ENCODE measurements at regions not wholly inside any gene's neighbourhood (a gene's known extent, or its start where the extent isn't known, plus 50 kb on each side); places are given as distances from the start of the nearest gene placed in this dataset.

DNA sequence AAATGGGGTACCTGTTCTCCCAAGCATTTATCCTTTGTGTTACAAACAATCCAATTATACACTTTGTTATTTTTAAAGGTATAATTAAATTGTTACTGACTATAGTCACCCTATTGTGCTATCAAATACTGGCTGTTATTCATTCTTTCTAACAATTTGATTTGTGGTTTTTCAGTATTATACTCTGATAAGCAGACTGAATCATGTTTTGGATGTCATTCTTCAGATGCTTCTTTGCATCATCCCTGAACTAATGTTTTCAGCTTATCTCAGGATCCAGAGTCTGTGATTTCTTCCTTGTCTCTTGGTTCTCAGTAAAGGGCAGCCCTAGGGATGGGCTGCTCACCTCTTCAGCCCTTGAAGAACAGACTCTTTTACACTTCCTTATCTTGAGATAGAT, 177.8 kb upstream of the SGCD start:
- H3K4me3 ChIP-seq (ENCODE audit: low read length in 3 of 3), result no peak overlapping the region
- TF ChIP-seq, protein P1, sequence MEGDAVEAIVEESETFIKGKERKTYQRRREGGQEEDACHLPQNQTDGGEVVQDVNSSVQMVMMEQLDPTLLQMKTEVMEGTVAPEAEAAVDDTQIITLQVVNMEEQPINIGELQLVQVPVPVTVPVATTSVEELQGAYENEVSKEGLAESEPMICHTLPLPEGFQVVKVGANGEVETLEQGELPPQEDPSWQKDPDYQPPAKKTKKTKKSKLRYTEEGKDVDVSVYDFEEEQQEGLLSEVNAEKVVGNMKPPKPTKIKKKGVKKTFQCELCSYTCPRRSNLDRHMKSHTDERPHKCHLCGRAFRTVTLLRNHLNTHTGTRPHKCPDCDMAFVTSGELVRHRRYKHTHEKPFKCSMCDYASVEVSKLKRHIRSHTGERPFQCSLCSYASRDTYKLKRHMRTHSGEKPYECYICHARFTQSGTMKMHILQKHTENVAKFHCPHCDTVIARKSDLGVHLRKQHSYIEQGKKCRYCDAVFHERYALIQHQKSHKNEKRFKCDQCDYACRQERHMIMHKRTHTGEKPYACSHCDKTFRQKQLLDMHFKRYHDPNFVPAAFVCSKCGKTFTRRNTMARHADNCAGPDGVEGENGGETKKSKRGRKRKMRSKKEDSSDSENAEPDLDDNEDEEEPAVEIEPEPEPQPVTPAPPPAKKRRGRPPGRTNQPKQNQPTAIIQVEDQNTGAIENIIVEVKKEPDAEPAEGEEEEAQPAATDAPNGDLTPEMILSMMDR (IDR thresholded peaks at IDR 0.05; ENCODE audit: borderline replicate concordance, extremely low read depth, insufficient read depth), result no peak
- FAIRE-seq (no peak), DNase-seq (no peak)
- no peaks in the 10 kb centered on the region for H3K27me3 ChIP-seq (ENCODE audit: control insufficient read depth, insufficient read depth, low read length)
- H3K27ac ChIP-seq (ENCODE audit: low read depth in 2 of 2, low read length in 2 of 2), result no peak overlapping the region
- no peaks in the 10 kb centered on the region for H3K36me3 ChIP-seq (ENCODE audit: control insufficient read depth in 2 of 3, insufficient read depth in 3 of 3, low read length in 3 of 3)
- H3K9me3 ChIP-seq (ENCODE audit: control insufficient read depth in 2 of 3, insufficient read depth in 1 of 3, low read length in 3 of 3), result no peaks in the 10 kb centered on the region
- no peaks in the 10 kb centered on the region for H3K4me1 ChIP-seq (ENCODE audit: control insufficient read depth in 2 of 3, insufficient read depth in 2 of 3, low read depth in 1 of 3, low read length in 3 of 3)
- no peak overlapping the region for H3K9ac ChIP-seq (ENCODE audit: low read length in 3 of 3)
- intact Hi-C loops (cut with DNase I), result no loop called here

DNA sequence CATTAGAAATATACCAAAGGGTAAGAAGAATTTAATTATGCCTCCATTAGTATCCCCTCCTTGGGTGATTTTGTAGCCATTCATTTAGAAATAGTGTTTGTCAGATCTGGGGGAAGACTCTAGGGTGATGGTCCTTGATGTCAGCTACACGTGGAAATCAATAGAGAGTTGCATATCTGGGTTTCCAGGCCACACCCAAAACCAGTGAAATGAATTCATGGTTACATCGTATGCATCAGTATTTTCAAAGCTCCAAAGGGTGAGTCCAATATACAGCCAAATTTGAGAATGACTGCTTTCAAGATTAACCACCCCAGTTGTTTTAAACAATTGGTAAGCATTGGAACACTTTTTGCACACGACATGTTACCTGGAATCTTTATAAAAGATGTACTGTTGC, 173.4 kb upstream of the SGCD start:
- no peak for DNase-seq
- Histone ChIP-seq H3K27me3 (ENCODE audit: control insufficient read depth, insufficient read depth, low read length) (no peaks in the 10 kb centered on the region), H3K36me3 (ENCODE audit: control insufficient read depth in 2 of 3, insufficient read depth in 3 of 3, low read length in 3 of 3) (no peaks in the 10 kb centered on the region), H3K9me3 (ENCODE audit: control insufficient read depth in 2 of 3, insufficient read depth in 1 of 3, low read length in 3 of 3) (no peaks in the 10 kb centered on the region), H3K4me3 (ENCODE audit: low read length in 3 of 3) (no peak overlapping the region), H3K27ac (ENCODE audit: low read depth in 2 of 2, low read length in 2 of 2) (no peak overlapping the region), H3K9ac (ENCODE audit: low read length in 3 of 3) (no peak overlapping the region), H3K4me1 (ENCODE audit: control insufficient read depth in 2 of 3, insufficient read depth in 2 of 3, low read depth in 1 of 3, low read length in 3 of 3) (no peaks in the 10 kb centered on the region)
- no peak for FAIRE-seq
- TF ChIP-seq, protein P1 (IDR thresholded peaks at IDR 0.05; ENCODE audit: borderline replicate concordance, extremely low read depth, insufficient read depth), result no peak
- intact Hi-C loops (cut with DNase I), result no loop called here

DNA sequence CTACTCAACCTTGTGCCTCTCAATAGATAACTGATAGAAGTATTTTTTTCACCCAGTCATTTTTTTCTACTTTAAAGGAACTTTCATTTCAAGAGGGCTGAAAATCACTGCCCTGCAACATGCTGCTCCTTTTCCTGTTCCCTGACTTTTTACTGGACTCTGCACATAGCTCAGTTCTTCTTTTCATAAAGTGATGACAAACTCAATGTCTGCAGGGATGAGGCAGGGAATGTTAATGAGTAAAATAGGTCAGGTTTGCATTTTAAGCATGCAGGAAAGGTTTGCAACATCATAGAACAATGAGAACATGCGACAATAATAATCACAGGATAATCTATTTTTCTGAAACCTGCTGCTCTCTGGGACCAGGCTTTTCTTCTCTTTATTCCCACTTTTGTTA, 172.2 kb upstream of the SGCD start:
- Histone ChIP-seq H3K9ac (ENCODE audit: low read length in 3 of 3) (no peak overlapping the region), H3K27me3 (ENCODE audit: control insufficient read depth, insufficient read depth, low read length) (no peaks in the 10 kb centered on the region), H3K4me1 (ENCODE audit: control insufficient read depth in 2 of 3, insufficient read depth in 2 of 3, low read depth in 1 of 3, low read length in 3 of 3) (no peaks in the 10 kb centered on the region), H3K4me3 (ENCODE audit: low read length in 3 of 3) (no peak overlapping the region), H3K27ac (ENCODE audit: low read depth in 2 of 2, low read length in 2 of 2) (no peak overlapping the region), H3K9me3 (ENCODE audit: control insufficient read depth in 2 of 3, insufficient read depth in 1 of 3, low read length in 3 of 3) (no peaks in the 10 kb centered on the region), H3K36me3 (ENCODE audit: control insufficient read depth in 2 of 3, insufficient read depth in 3 of 3, low read length in 3 of 3) (no peaks in the 10 kb centered on the region)
- no peak for DNase-seq
- FAIRE-seq, result no peak
- intact Hi-C loops (cut with DNase I), result no loop called here
- TF ChIP-seq, protein P1 (IDR thresholded peaks at IDR 0.05; ENCODE audit: borderline replicate concordance, extremely low read depth, insufficient read depth), result no peak

DNA sequence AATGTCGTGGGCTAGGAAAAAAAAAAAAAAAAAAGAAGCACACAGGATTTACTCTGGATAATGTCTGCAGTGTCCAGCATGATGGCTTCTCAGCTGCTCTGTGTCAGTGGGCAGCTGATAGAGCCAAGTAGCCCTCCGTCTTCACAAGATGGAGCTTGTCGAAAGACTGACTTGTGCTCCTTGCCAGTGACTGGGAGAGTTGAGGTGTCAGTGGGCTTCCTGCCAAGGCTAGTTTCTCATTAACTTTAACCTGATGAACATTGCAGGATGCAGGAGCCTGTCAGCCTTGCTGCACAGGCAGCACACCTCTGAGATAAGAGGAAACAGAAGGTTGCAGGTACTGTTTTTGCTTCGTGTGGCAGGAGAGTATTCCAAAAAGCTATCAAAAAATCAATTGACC, 171.4 kb upstream of the SGCD start:
- H3K27me3 ChIP-seq (ENCODE audit: control insufficient read depth, insufficient read depth, low read length), result no peaks in the 10 kb centered on the region
- no peak for FAIRE-seq

More for the DNA sequence above, 171.4 kb upstream of the SGCD start:
- Histone ChIP-seq H3K4me1 (ENCODE audit: control insufficient read depth in 2 of 3, insufficient read depth in 2 of 3, low read depth in 1 of 3, low read length in 3 of 3) (no peaks in the 10 kb centered on the region), H3K27ac (ENCODE audit: low read depth in 2 of 2, low read length in 2 of 2) (no peak overlapping the region), H3K36me3 (ENCODE audit: control insufficient read depth in 2 of 3, insufficient read depth in 3 of 3, low read length in 3 of 3) (no peaks in the 10 kb centered on the region), H3K4me3 (ENCODE audit: low read length in 3 of 3) (no peak overlapping the region), H3K9me3 (ENCODE audit: control insufficient read depth in 2 of 3, insufficient read depth in 1 of 3, low read length in 3 of 3) (no peaks in the 10 kb centered on the region), H3K9ac (ENCODE audit: low read length in 3 of 3) (no peak overlapping the region)
- DNase-seq, result peak in 3 of 5 donors; percentile 27 to 68 (median 66)
- intact Hi-C loops (cut with DNase I), result no loop called here
- TF ChIP-seq, protein P1 (IDR thresholded peaks at IDR 0.05; ENCODE audit: borderline replicate concordance, extremely low read depth, insufficient read depth), result no peak

Measured in kidney (tissue), 13 donors.